Gastrocnemius medialis (tissue), 4 donors: ENCODE measurements at regions not wholly inside any gene's neighbourhood (a gene's known extent, or its start where the extent isn't known, plus 50 kb on each side); places are given as distances from the start of the nearest gene placed in this dataset.

Experiments
- ATAC-seq, 2 donors: fragments of 150-250 bp; one replicate each; pipeline ENCODE4 v1.9.1; 2016
- DNase-seq, 2 donors: peaks; one replicate each; pipeline ENCODE4 v3.0.0-alpha.2; 2019
- H3K27ac ChIP-seq, 4 donors: fragments of 200-600 bp; sonication (generic); 1 replicate in 1 of 4; 2 replicates in 3 of 4; pipeline ENCODE4 v1.5.1; 2016 to 2018; ENCODE audit warnings: mild to moderate bottlenecking in 2 of 4, moderate library complexity in 1 of 4
- H3K27me3 ChIP-seq, 3 donors: fragments of 200-600 bp; sonication (generic) in 2 of 3; 1 replicate in 1 of 3; 2 replicates in 2 of 3; pipeline versions ENCODE4 v1.5.1 to v1.6.0; 2016 to 2019; ENCODE audit warnings: mild to moderate bottlenecking in 1 of 3, moderate library complexity in 1 of 3
- H3K36me3 ChIP-seq, 2 donors: fragments of 200-600 bp; sonication (generic) in 1 of 2; one replicate each; pipeline ENCODE4 v1.5.1; 2017 to 2018
- H3K4me1 ChIP-seq, 2 donors: fragments of 200-600 bp; sonication (generic) in 1 of 2; one replicate each; pipeline ENCODE4 v1.5.1; 2016 to 2017; ENCODE audit warnings: mild to moderate bottlenecking in 2 of 2
- H3K4me3 ChIP-seq, 4 donors: fragments of 200-600 bp; sonication (generic) in 3 of 4; 1 replicate in 1 of 4; 2 replicates in 3 of 4; pipeline ENCODE4 v1.5.1; 2016 to 2019; ENCODE audit warnings: mild to moderate bottlenecking in 2 of 4
- H3K9me3 ChIP-seq, 3 donors: fragments of 200-600 bp; sonication (generic) in 2 of 3; 1 replicate in 1 of 3; 2 replicates in 2 of 3; pipeline ENCODE4 v1.5.1; 2016 to 2019
- POLR2A ChIP-seq, 2 donors: fragments of 450-650 bp; IDR thresholded peaks; one replicate each; pipeline ENCODE4 v1.6.1; 2017; ENCODE audit warnings: antibody characterized with exemption in 2 of 2, mild to moderate bottlenecking in 2 of 2, moderate library complexity in 2 of 2
- in situ Hi-C, 4 donors: fragments of 200-750 bp; cut with MboI; loops; one replicate each; pipeline versions ENCODE4 v1.15.0 to v1.8.0; 2017; ENCODE audit warnings: low sequenced_read_pairs in 4 of 4
- intact Hi-C: fragments of 100-400 bp; cut with DNase I; formaldehyde crosslinking; loops from one replicate; pipeline ENCODE4 v1.15.1; 2023; ENCODE audit warnings: low total_unique reads
- TF ChIP-seq, protein P1 (sequence below), 5 experiments: fragments of 450-650 bp in 3 of 5; fragments of 200-600 bp in 2 of 5; sonication (generic) in 2 of 5; IDR thresholded peaks in 4 of 5; conservative IDR thresholded peaks in 1 of 5; 1 replicate in 4 of 5; 2 replicates in 1 of 5; pipeline ENCODE4 v1.5.1; 2016 to 2019; ENCODE audit warnings: antibody characterized with exemption in 5 of 5, mild to moderate bottlenecking in 3 of 5, moderate library complexity in 3 of 5

DNA sequence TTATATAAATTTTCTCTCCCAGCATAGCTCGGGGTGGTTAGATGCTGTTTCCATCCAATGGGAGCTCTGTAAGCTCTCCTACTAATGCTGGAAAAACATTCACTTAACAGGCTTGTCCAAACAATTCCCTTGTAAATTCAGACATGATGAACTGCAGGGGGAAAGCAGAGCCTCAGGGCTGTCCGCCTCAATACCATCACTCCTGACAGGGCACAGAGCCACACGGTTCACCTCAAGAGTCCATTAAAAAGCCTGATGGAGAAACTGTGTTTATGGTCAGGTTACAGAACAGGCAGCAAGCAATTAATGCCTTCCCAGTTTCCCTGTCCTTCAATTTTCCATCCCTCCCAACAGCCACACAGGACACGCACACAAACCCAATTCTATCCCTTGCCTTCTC, 171.0 kb downstream of the BRINP2 start:
- Histone ChIP-seq H3K4me3 (no peak overlapping the region), H3K27me3 (peaks cover 0 to 5% (median 3%) of the 10 kb centered on the region in 3 donors), H3K4me1 (no peaks in the 10 kb centered on the region), H3K36me3 (no peaks in the 10 kb centered on the region), H3K27ac (no peak overlapping the region), H3K9me3 (no peaks in the 10 kb centered on the region)
- TF ChIP-seq, protein P1, sequence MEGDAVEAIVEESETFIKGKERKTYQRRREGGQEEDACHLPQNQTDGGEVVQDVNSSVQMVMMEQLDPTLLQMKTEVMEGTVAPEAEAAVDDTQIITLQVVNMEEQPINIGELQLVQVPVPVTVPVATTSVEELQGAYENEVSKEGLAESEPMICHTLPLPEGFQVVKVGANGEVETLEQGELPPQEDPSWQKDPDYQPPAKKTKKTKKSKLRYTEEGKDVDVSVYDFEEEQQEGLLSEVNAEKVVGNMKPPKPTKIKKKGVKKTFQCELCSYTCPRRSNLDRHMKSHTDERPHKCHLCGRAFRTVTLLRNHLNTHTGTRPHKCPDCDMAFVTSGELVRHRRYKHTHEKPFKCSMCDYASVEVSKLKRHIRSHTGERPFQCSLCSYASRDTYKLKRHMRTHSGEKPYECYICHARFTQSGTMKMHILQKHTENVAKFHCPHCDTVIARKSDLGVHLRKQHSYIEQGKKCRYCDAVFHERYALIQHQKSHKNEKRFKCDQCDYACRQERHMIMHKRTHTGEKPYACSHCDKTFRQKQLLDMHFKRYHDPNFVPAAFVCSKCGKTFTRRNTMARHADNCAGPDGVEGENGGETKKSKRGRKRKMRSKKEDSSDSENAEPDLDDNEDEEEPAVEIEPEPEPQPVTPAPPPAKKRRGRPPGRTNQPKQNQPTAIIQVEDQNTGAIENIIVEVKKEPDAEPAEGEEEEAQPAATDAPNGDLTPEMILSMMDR (IDR thresholded peaks at IDR 0.05 in 4 of 5, conservative IDR thresholded peaks at IDR 0.05 in 1 of 5): no peak
- TF ChIP-seq POLR2A (IDR thresholded peaks at IDR 0.05): no peak
- intact Hi-C loops (no loop called here), in situ Hi-C loops (no loop called here)
- no peak for DNase-seq
- no peak for ATAC-seq

DNA sequence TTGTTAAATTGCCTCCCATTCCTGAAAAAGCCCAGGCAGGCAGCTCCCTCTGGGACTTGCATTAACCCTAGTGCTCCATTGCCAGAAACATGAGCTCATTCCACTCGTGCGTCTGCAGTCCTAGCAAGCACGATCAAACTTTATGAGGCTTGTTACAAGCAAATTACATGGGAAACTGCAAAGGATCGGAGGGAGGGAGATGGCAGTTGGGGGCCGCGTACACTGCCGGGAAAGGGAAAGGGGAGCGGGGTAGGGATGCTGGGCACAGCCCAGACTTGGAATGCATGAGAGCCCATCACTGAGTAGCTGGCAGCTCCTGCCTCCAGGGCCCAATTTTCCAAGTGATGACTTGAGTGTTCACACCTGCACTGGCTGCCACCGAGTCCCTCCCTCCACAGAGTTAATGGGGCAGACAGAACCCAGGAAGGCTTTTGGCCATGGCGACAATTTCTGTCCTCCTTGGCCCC, 169.9 kb downstream of the BRINP2 start:
- intact Hi-C loops (no loop called here), in situ Hi-C loops (no loop called here)
- DNase-seq (no peak), ATAC-seq (no peak)
- no peaks in the 10 kb centered on the region for H3K9me3 ChIP-seq
- peaks cover 0 to 5% (median 3%) of the 10 kb centered on the region in 3 donors for H3K27me3 ChIP-seq
- no peaks in the 10 kb centered on the region for H3K4me1 ChIP-seq
- H3K27ac ChIP-seq: no peak overlapping the region
- H3K36me3 ChIP-seq: no peaks in the 10 kb centered on the region
- TF ChIP-seq, protein P1 (IDR thresholded peaks at IDR 0.05 in 4 of 5, conservative IDR thresholded peaks at IDR 0.05 in 1 of 5): no peak
- TF ChIP-seq POLR2A (IDR thresholded peaks at IDR 0.05): no peak
- H3K4me3 ChIP-seq: no peak overlapping the region

DNA sequence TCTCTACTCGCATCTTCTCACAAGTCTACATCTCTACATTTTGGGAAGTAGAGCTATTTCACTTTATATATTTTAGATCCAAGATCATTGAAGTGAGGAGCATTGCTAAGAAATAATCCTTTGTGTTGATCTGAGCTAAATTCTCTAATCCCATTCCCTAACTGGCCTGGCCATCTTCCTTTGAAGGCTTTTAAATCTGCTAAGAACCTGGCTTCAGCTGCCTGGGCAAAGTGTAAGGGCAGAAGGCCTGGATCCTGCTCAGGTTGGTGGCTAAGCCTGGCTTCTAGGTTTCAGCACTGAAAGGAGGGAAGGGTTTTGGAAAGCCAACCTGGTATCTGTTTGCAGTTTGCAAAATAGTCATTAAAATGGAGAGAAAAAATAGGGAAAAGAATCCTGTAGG, 167.6 kb downstream of the BRINP2 start:
- Histone ChIP-seq H3K36me3 (no peaks in the 10 kb centered on the region), H3K27ac (no peak overlapping the region), H3K27me3 (peaks cover 0 to 5% (median 3%) of the 10 kb centered on the region in 3 donors), H3K9me3 (no peaks in the 10 kb centered on the region), H3K4me3 (no peak overlapping the region), H3K4me1 (no peaks in the 10 kb centered on the region)
- no peak for TF ChIP-seq POLR2A (IDR thresholded peaks at IDR 0.05)
- TF ChIP-seq, protein P1 (IDR thresholded peaks at IDR 0.05 in 4 of 5, conservative IDR thresholded peaks at IDR 0.05 in 1 of 5): no peak
- no peak for DNase-seq
- intact Hi-C loops (no loop called here), in situ Hi-C loops (no loop called here)
- no peak for ATAC-seq

DNA sequence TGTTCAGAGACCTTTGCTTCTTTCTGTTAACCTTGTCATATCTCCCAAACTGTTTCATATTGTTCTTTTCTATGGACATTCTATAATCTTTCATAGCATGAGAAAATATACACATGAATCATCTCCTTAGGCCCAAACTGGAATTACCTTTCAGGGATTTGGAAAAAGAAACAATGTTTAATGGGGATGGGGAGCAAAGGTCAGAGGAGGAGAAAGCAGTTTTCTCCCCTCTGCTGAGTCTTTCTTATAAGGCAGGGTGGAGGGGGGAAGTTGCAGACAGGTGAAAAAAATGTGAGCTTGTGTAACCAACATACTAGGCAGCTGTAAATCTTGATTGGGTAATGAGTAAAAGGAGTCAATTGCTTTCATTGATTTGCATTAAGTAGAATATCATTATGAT, 164.1 kb downstream of the BRINP2 start:
- intact Hi-C loops (no loop called here), in situ Hi-C loops (no loop called here)
- DNase-seq: no peak
- TF ChIP-seq POLR2A (IDR thresholded peaks at IDR 0.05): no peak
- TF ChIP-seq, protein P1 (IDR thresholded peaks at IDR 0.05 in 4 of 5, conservative IDR thresholded peaks at IDR 0.05 in 1 of 5): no peak
- H3K4me3 ChIP-seq: no peak overlapping the region
- H3K27ac ChIP-seq: no peak overlapping the region
- no peaks in the 10 kb centered on the region for H3K4me1 ChIP-seq
- ATAC-seq: no peak
- H3K27me3 ChIP-seq: no peaks in the 10 kb centered on the region
- H3K9me3 ChIP-seq: no peaks in the 10 kb centered on the region
- no peaks in the 10 kb centered on the region for H3K36me3 ChIP-seq

DNA sequence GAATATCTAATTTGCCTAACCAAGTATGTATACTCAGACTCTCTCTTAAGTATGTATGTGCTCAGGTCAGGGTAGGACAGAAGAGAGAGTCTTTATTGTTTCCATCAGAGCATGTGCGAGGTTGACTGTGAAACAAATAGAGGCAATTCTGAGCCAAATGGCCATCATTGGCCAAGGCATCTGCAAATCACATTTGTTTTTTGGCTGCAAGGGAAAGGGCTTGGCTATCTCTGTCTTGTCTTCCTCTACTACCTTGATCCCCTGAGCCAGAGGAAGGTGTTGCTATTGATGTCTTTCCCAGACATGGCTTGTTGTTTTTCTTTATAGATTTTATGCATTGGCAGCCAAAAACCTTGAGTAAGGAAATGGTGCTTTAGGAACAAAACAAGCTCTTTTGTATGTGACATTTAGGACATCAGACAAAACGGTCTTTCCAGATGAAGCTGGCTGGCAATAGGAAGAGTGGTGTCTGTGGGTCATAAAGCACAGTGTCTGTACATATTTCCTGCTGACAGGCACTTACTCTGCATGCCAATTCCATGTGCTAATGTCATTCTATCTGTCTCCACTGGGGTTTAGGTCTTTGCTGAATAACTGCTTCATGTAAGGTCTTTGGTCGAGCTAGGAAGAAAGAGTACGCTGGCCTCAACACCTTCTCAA, 163.3 kb downstream of the BRINP2 start:
- Histone ChIP-seq H3K9me3 (no peaks in the 10 kb centered on the region), H3K27me3 (no peaks in the 10 kb centered on the region), H3K4me1 (no peaks in the 10 kb centered on the region), H3K4me3 (no peak overlapping the region), H3K36me3 (no peaks in the 10 kb centered on the region), H3K27ac (no peak overlapping the region)
- in situ Hi-C loops: no loop called here
- TF ChIP-seq, protein P1 (IDR thresholded peaks at IDR 0.05 in 4 of 5, conservative IDR thresholded peaks at IDR 0.05 in 1 of 5): no peak
- TF ChIP-seq POLR2A (IDR thresholded peaks at IDR 0.05): no peak
- DNase-seq (no peak), ATAC-seq (no peak)
- intact Hi-C loops: no loop called here
